Ovary (tissue), 3 donors: ENCODE measurements at regions not wholly inside any gene's neighbourhood (a gene's known extent, or its start where the extent isn't known, plus 50 kb on each side); places are given as distances from the start of the nearest gene placed in this dataset.

Experiments used
- CTCF ChIP-seq, 3 donors: fragments of 450-650 bp in 2 of 3; fragments of 200-600 bp in 1 of 3; IDR thresholded peaks; one replicate each; pipeline versions ENCODE4 v1.5.1 to v1.8.0; 2016 to 2022; ENCODE audit warnings: antibody characterized with exemption in 3 of 3, mild to moderate bottlenecking in 1 of 3
- EP300 ChIP-seq: sonication (generic); formaldehyde crosslinking; IDR thresholded peaks from one replicate; pipeline ENCODE4 v1.6.1; 2017; ENCODE audit warnings: antibody characterized with exemption
- donor health status: DM: no; HTN: no; CAD: no.

GRCh38 chr4:42781315-42781714 is 111.2 kb upstream of the GRXCR1 start:
- TF ChIP-seq CTCF (IDR thresholded peaks at IDR 0.05) = no peak
- no peak for TF ChIP-seq EP300
